NB4 (cell line): ENCODE measurements at regions not wholly inside any gene's neighbourhood (a gene's known extent, or its start where the extent isn't known, plus 50 kb on each side); places are given as distances from the start of the nearest gene placed in this dataset.

ENCODE experiments used
- CTCF ChIP-seq: IDR thresholded peaks from one replicate; pipeline ENCODE4 v1.5.1; 2012; ENCODE audit warnings: low read depth, low read length
- MAX ChIP-seq: IDR thresholded peaks from 2 replicates; pipeline ENCODE4 v1.6.1; 2011; ENCODE audit warnings: low read depth, low read length
- POLR2A ChIP-seq: IDR thresholded peaks from 2 replicates; pipeline ENCODE4 v1.6.1; 2011; ENCODE audit warnings: mild to moderate bottlenecking; ENCODE audit not compliant: insufficient read length; ENCODE audit errors: extremely low read depth

- no peak for TF ChIP-seq POLR2A
- no peak for TF ChIP-seq CTCF
- TF ChIP-seq MAX: no peak
These were observed 467.4 kb upstream of the DPPA4 start for GRCh38 chr3:109804697-109805096.
